ENCODE measurements at regions not wholly inside any gene's neighbourhood (a gene's known extent, or its start where the extent isn't known, plus 50 kb on each side); places are given as distances from the start of the nearest gene placed in this dataset.

- in situ Hi-C loops (cut with HindIII; ENCODE audit: low pct_unique_long_range_greater_than_20kb, low sequenced_read_pairs) (no loop called here), intact Hi-C loops (cut with micrococcal nuclease; ENCODE audit: unreplicated experiment) (no loop called here)
- Histone ChIP-seq H3K27ac (ENCODE audit: low read length) (no peak overlapping the region), H3K27me3 (ENCODE audit: control insufficient read depth, insufficient read depth, low read length) (no peaks in the 10 kb centered on the region), H3K36me3 (ENCODE audit: control insufficient read depth, insufficient read depth, low read length) (no peaks in the 10 kb centered on the region), H3K4me3 (ENCODE audit: low read depth in 2 of 2, low read length in 2 of 2) (no peak overlapping the region), H3K9me3 (ENCODE audit: control insufficient read depth, insufficient read depth, low read depth, low read length) (peaks cover under 1% of the 10 kb centered on the region; the same call in 1 of the 2 replicates), H3K4me1 (ENCODE audit: control insufficient read depth, insufficient read depth, low read length) (no peaks in the 10 kb centered on the region)
- no TSS peak for BruUV-seq (replicated peaks)
- no peak for ATAC-seq
- CTCF ChIA-PET, result no interaction called here
- POLR2A ChIA-PET, result no interaction called here
- DNase-seq (ENCODE audit: low read depth, low spot score), result no peak
- TF ChIP-seq REST (IDR thresholded peaks at IDR 0.05; ENCODE audit: insufficient read depth in 1 of 2, low read depth in 2 of 2, low read length in 1 of 2), result no peak
- TF ChIP-seq POLR2AphosphoS5 (IDR thresholded peaks at IDR 0.05; ENCODE audit: low read depth, low read length), result no peak
- no peak for TF ChIP-seq SIN3A (IDR thresholded peaks at IDR 0.05; ENCODE audit: borderline replicate concordance, insufficient read depth, low read depth, low read length)
- no peak for TF ChIP-seq TCF7L2 (IDR thresholded peaks at IDR 0.05; ENCODE audit: low read depth, low read length)
- no peak for TF ChIP-seq CTCF (IDR thresholded peaks at IDR 0.05)
These were observed 178.6 kb upstream of the DIPK2B start for GRCh38 chrX:45379236-45379635.

- in situ Hi-C loops (cut with HindIII; ENCODE audit: low pct_unique_long_range_greater_than_20kb, low sequenced_read_pairs), result no loop called here
- Histone ChIP-seq H3K9me3 (ENCODE audit: control insufficient read depth, insufficient read depth, low read depth, low read length) (peaks cover 4% of the 10 kb centered on the region; the same call in 1 of the 2 replicates), H3K4me1 (ENCODE audit: control insufficient read depth, insufficient read depth, low read length) (no peaks in the 10 kb centered on the region), H3K4me3 (ENCODE audit: low read depth in 2 of 2, low read length in 2 of 2) (no peak overlapping the region), H3K36me3 (ENCODE audit: control insufficient read depth, insufficient read depth, low read length) (no peaks in the 10 kb centered on the region), H3K27me3 (ENCODE audit: control insufficient read depth, insufficient read depth, low read length) (no peaks in the 10 kb centered on the region), H3K27ac (ENCODE audit: low read length) (no peak overlapping the region)
- ATAC-seq (no peak), DNase-seq (ENCODE audit: low read depth, low spot score) (no peak)
- BruUV-seq (replicated peaks), result no TSS peak
- CTCF ChIA-PET, result no interaction called here
- TF ChIP-seq SIN3A (IDR thresholded peaks at IDR 0.05; ENCODE audit: borderline replicate concordance, insufficient read depth, low read depth, low read length) (no peak), CTCF (IDR thresholded peaks at IDR 0.05) (no peak), POLR2AphosphoS5 (IDR thresholded peaks at IDR 0.05; ENCODE audit: low read depth, low read length) (no peak), REST (IDR thresholded peaks at IDR 0.05; ENCODE audit: insufficient read depth in 1 of 2, low read depth in 2 of 2, low read length in 1 of 2) (no peak), TCF7L2 (IDR thresholded peaks at IDR 0.05; ENCODE audit: low read depth, low read length) (no peak)
- intact Hi-C loops (cut with micrococcal nuclease; ENCODE audit: unreplicated experiment), result no loop called here
- POLR2A ChIA-PET, result no interaction called here
These were observed 171.5 kb upstream of the DIPK2B start for GRCh38 chrX:45372151-45372550.

Measured in Panc1 (cell line).